Stimulated activated CD4-positive, alpha-beta T cell treated with anti-CD3 and anti-CD28 coated beads, Interleukin-2, amount 100 ng/mL, for 24 hours (primary cell): ENCODE measurements at regions not wholly inside any gene's neighbourhood (a gene's known extent, or its start where the extent isn't known, plus 50 kb on each side); places are given as distances from the start of the nearest gene placed in this dataset.
"Not testable (repeated sequence)": the region's sequence is repeated elsewhere in the genome, so short reads cannot be mapped to it uniquely, and the experiment has no call there.

ENCODE experiments used
- DNase-seq, 2 donors: peaks; one replicate each; pipeline ENCODE4 v3.0.0-alpha.2; 2020

GRCh38 chr20:39957911-39958310, 731.1 kb downstream of the MAFB start:
- not testable (repeated sequence) for DNase-seq

GRCh38 chr20:39954621-39955020, 734.4 kb downstream of the MAFB start:
- no peak for DNase-seq

GRCh38 chr20:39946931-39947330, 742.1 kb downstream of the MAFB start:
- no peak for DNase-seq

GRCh38 chr20:39946053-39946810, 742.8 kb downstream of the MAFB start:
- DNase-seq, result no peak

- no peak for DNase-seq
Measured at GRCh38 chr20:39944861-39945260, 744.2 kb downstream of the MAFB start.

- no peak for DNase-seq
Measured at GRCh38 chr20:39943336-39943735, 745.7 kb downstream of the MAFB start.

GRCh38 chr20:39941245-39941644, 747.8 kb downstream of the MAFB start:
- DNase-seq, result no peak

- DNase-seq, result no peak
Measured at GRCh38 chr20:39939241-39939865, 749.7 kb downstream of the MAFB start.

- no peak for DNase-seq
Measured at GRCh38 chr20:39936401-39936800, 752.6 kb downstream of the MAFB start.

GRCh38 chr20:39935901-39936300, 753.1 kb downstream of the MAFB start:
- DNase-seq, result no peak

GRCh38 chr20:39916236-39916765, 772.7 kb downstream of the MAFB start:
- DNase-seq, result no peak

- no peak for DNase-seq
Measured at GRCh38 chr20:39913274-39913673, 775.8 kb downstream of the MAFB start.

- DNase-seq, result no peak
Measured at GRCh38 chr20:39911497-39911896, 777.5 kb downstream of the MAFB start.

- no peak for DNase-seq
Measured at GRCh38 chr20:39910536-39910935, 778.5 kb downstream of the MAFB start.

GRCh38 chr20:39909447-39909846, 779.6 kb downstream of the MAFB start:
- no peak for DNase-seq

- no peak for DNase-seq
Measured at GRCh38 chr20:39904476-39905112, 784.4 kb downstream of the MAFB start.

GRCh38 chr20:39903806-39904465, 785.1 kb downstream of the MAFB start:
- no peak for DNase-seq

GRCh38 chr20:39899881-39900280, 789.2 kb downstream of the MAFB start:
- no peak for DNase-seq

- no peak for DNase-seq
Measured at GRCh38 chr20:39898467-39898852, 790.6 kb downstream of the MAFB start.

GRCh38 chr20:39897781-39898466, 791.1 kb downstream of the MAFB start:
- no peak for DNase-seq

- DNase-seq, result no peak
Measured at GRCh38 chr20:39897058-39897457, 792.0 kb downstream of the MAFB start.

GRCh38 chr20:39894067-39894466, 795.0 kb downstream of the MAFB start:
- no peak for DNase-seq
